ENCODE measurements at regions not wholly inside any gene's neighbourhood (a gene's known extent, or its start where the extent isn't known, plus 50 kb on each side); places are given as distances from the start of the nearest gene placed in this dataset.

- Histone ChIP-seq H2AFZ (ENCODE audit: low read length, unreplicated experiment) (no peak overlapping the region), H3K4me1 (ENCODE audit: control insufficient read depth, insufficient read depth, low read length, unreplicated experiment) (no peaks in the 10 kb centered on the region), H3K27me3 (ENCODE audit: insufficient read depth, low read length) (peaks cover 26% of the 10 kb centered on the region), H3K4me3 (ENCODE audit: low read depth, low read length) (no peak overlapping the region), H3K79me2 (ENCODE audit: control insufficient read depth, insufficient read depth, low read length, unreplicated experiment) (no peaks in the 10 kb centered on the region), H3K27ac (ENCODE audit: low read depth, low read length) (no peak overlapping the region), H3K36me3 (ENCODE audit: insufficient read depth, low read length) (no peaks in the 10 kb centered on the region)
These were observed 57.9 kb upstream of the PDHA1 start for GRCh38 chrX:19285857-19286256.

- no peaks in the 10 kb centered on the region for H3K4me1 ChIP-seq (ENCODE audit: control insufficient read depth, insufficient read depth, low read length, unreplicated experiment)
- H3K79me2 ChIP-seq (ENCODE audit: control insufficient read depth, insufficient read depth, low read length, unreplicated experiment) = no peaks in the 10 kb centered on the region
- H3K4me3 ChIP-seq (ENCODE audit: low read depth, low read length) = no peak overlapping the region
- H3K27me3 ChIP-seq (ENCODE audit: insufficient read depth, low read length) = peaks cover 30% of the 10 kb centered on the region
- H3K36me3 ChIP-seq (ENCODE audit: insufficient read depth, low read length) = no peaks in the 10 kb centered on the region
- H3K27ac ChIP-seq (ENCODE audit: low read depth, low read length) = no peak overlapping the region
- no peak overlapping the region for H2AFZ ChIP-seq (ENCODE audit: low read length, unreplicated experiment)
These were observed 52.6 kb upstream of the PDHA1 start for GRCh38 chrX:19291086-19291485.

- H2AFZ ChIP-seq (ENCODE audit: low read length, unreplicated experiment) = no peak overlapping the region
- peaks cover 30% of the 10 kb centered on the region for H3K27me3 ChIP-seq (ENCODE audit: insufficient read depth, low read length)
- peak overlapping the region; percentile 37; the same call in 1 of the 2 replicates for H3K4me3 ChIP-seq (ENCODE audit: low read depth, low read length)
- no peaks in the 10 kb centered on the region for H3K4me1 ChIP-seq (ENCODE audit: control insufficient read depth, insufficient read depth, low read length, unreplicated experiment)
- H3K36me3 ChIP-seq (ENCODE audit: insufficient read depth, low read length) = no peaks in the 10 kb centered on the region
- no peak overlapping the region for H3K27ac ChIP-seq (ENCODE audit: low read depth, low read length)
- no peaks in the 10 kb centered on the region for H3K79me2 ChIP-seq (ENCODE audit: control insufficient read depth, insufficient read depth, low read length, unreplicated experiment)
These were observed 50.0 kb upstream of the PDHA1 start for GRCh38 chrX:19293606-19294325.
